Osteocyte (in vitro differentiated cells): ENCODE measurements at regions not wholly inside any gene's neighbourhood (a gene's known extent, or its start where the extent isn't known, plus 50 kb on each side); places are given as distances from the start of the nearest gene placed in this dataset.

Experiments
- DNase-seq: peaks from one replicate; pipeline ENCODE4 v3.0.0; 2021; ENCODE audit warnings: mixed read lengths; ENCODE audit not compliant: unreplicated experiment; ENCODE audit errors: extremely low spot score
- H3K27ac Mint-ChIP-seq: one replicate; pipeline ENCODE4 v1.8.0; 2021; ENCODE audit warnings: mild to moderate bottlenecking, mixed read lengths; ENCODE audit not compliant: unreplicated experiment
- H3K27me3 Mint-ChIP-seq: one replicate; pipeline ENCODE4 v1.8.0; 2021; ENCODE audit warnings: mixed read lengths; ENCODE audit not compliant: unreplicated experiment
- H3K36me3 Mint-ChIP-seq: one replicate; pipeline ENCODE4 v1.8.0; 2021; ENCODE audit warnings: mixed read lengths; ENCODE audit not compliant: unreplicated experiment
- H3K4me1 Mint-ChIP-seq: one replicate; pipeline ENCODE4 v1.8.0; 2021; ENCODE audit warnings: mixed read lengths; ENCODE audit not compliant: unreplicated experiment
- H3K4me3 Mint-ChIP-seq: one replicate; pipeline ENCODE4 v1.8.0; 2021; ENCODE audit warnings: mild to moderate bottlenecking, moderate library complexity, mixed read lengths; ENCODE audit not compliant: unreplicated experiment
- H3K9me3 Mint-ChIP-seq: one replicate; pipeline ENCODE4 v1.8.0; 2021; ENCODE audit warnings: mixed read lengths; ENCODE audit not compliant: unreplicated experiment
- CTCF ChIP-seq: fragments of 200-600 bp; sonication (generic); IDR thresholded peaks from 2 replicates; pipeline ENCODE4 v1.5.0; 2021; ENCODE audit warnings: antibody characterized with exemption, mild to moderate bottlenecking, moderate library complexity

GRCh38 chr2:60002183-60002867 lies 551.1 kb downstream of the BCL11A start:
- Mint-ChIP-seq H3K4me1 (no peaks in the 10 kb centered on the region), H3K9me3 (peaks cover 8% of the 10 kb centered on the region), H3K4me3 (no peak overlapping the region), H3K27me3 (peaks cover 3% of the 10 kb centered on the region), H3K27ac (no peak overlapping the region), H3K36me3 (no peaks in the 10 kb centered on the region)
- TF ChIP-seq CTCF = no peak
- DNase-seq = no peak

DNA sequence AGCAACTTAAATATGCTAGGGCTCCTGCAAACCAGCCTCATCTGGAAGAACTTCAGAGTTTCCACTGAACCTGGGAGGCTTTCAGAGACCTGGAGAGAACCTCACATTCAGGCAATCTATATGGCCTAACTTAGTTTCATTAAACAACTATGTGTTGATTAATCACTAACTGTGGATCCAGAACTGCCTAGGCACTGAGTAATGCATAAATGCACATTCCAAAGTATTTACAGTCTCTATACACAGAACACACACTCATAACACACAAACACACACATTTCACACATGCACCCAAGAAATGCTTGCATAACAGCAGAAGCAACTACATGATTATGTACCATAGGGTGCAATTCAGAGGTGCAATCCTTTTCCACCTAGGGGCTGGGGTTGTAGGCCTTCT lies 552.8 kb downstream of the BCL11A start:
- H3K36me3 Mint-ChIP-seq = no peaks in the 10 kb centered on the region
- peaks cover 8% of the 10 kb centered on the region for H3K9me3 Mint-ChIP-seq
- no peaks in the 10 kb centered on the region for H3K4me1 Mint-ChIP-seq
- H3K27me3 Mint-ChIP-seq = no peaks in the 10 kb centered on the region
- no peak overlapping the region for H3K27ac Mint-ChIP-seq
- no peak for TF ChIP-seq CTCF
- H3K4me3 Mint-ChIP-seq = no peak overlapping the region
- DNase-seq = no peak

DNA sequence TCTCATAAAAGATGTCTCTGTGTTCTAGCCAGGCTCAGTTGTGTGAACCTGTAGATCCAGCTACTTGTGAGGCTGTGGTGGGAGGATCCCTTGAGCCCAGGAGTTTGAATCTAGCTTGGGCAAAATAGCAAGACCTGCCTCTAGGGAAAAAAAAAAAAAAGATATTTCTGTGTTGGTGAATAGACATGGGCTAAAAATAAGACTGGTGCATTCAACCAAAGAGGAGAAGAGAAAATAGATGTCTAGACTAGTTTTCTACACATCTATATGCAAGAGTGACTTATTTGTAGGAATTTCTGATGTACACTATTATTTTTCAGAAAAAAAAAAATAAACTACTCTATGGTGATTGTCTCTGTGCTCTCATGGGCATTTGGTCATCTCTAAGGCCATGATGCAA lies 555.1 kb downstream of the BCL11A start:
- Mint-ChIP-seq H3K27me3 (no peaks in the 10 kb centered on the region), H3K36me3 (no peaks in the 10 kb centered on the region)

GRCh38 chr2:59997371-59997770 lies 556.1 kb downstream of the BCL11A start:
- no peak for TF ChIP-seq CTCF
- no peak overlapping the region for H3K27ac Mint-ChIP-seq
- H3K4me1 Mint-ChIP-seq = no peaks in the 10 kb centered on the region
- peaks cover 8% of the 10 kb centered on the region for H3K9me3 Mint-ChIP-seq
- no peaks in the 10 kb centered on the region for H3K27me3 Mint-ChIP-seq
- H3K4me3 Mint-ChIP-seq = no peak overlapping the region
- no peak for DNase-seq
- no peaks in the 10 kb centered on the region for H3K36me3 Mint-ChIP-seq

More for the DNA sequence above, 555.1 kb downstream of the BCL11A start:
- Mint-ChIP-seq H3K4me3 (no peak overlapping the region), H3K27ac (no peak overlapping the region), H3K4me1 (no peaks in the 10 kb centered on the region), H3K9me3 (peaks cover 8% of the 10 kb centered on the region)
- no peak for DNase-seq
- TF ChIP-seq CTCF = no peak

DNA sequence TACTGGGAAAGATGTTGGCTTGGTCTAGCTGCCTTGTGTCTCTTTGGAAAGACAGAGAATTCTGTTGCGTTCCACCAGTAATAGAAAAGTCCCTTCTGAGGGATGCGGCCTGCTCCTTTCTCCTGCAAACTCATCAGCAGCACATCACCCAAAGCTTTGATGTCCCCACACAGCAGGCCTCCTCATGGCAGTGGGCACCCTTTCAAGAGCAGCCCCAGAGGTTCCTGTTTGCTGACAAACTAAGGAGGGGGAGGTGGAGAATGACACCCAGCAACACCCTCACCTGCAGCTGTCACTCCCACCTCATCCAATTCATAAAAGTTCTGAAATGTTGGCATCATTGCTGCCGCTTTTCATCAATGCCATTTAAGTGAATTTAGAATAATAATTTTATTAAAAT lies 556.6 kb downstream of the BCL11A start:
- Mint-ChIP-seq H3K27me3 (no peaks in the 10 kb centered on the region), H3K27ac (no peak overlapping the region), H3K4me1 (no peaks in the 10 kb centered on the region), H3K4me3 (no peak overlapping the region), H3K9me3 (peaks cover 8% of the 10 kb centered on the region), H3K36me3 (no peaks in the 10 kb centered on the region)
- no peak for DNase-seq
- no peak for TF ChIP-seq CTCF
